GM13977 (cell line): ENCODE measurements at regions not wholly inside any gene's neighbourhood (a gene's known extent, or its start where the extent isn't known, plus 50 kb on each side); places are given as distances from the start of the nearest gene placed in this dataset.

Experiments
- DNase-seq: peaks from one replicate; pipeline ENCODE4 v3.0.0; 2012; ENCODE audit warnings: low spot score
- CTCF ChIP-seq: IDR thresholded peaks from 2 replicates; pipeline ENCODE4 v1.5.1; 2012; ENCODE audit warnings: mild to moderate bottlenecking, control low read depth; ENCODE audit not compliant: insufficient read depth; ENCODE audit errors: extremely low read depth, missing control alignments
- in situ Hi-C: fragments of 300-500 bp; cut with MboI; formaldehyde crosslinking; loops from one replicate; pipeline ENCODE4 v1.12.0; 2022; ENCODE audit warnings: low sequenced_read_pairs, low pct_unique_long_range_greater_than_20kb, mixed read lengths, inconsistent platforms; ENCODE audit not compliant: unreplicated experiment

DNA sequence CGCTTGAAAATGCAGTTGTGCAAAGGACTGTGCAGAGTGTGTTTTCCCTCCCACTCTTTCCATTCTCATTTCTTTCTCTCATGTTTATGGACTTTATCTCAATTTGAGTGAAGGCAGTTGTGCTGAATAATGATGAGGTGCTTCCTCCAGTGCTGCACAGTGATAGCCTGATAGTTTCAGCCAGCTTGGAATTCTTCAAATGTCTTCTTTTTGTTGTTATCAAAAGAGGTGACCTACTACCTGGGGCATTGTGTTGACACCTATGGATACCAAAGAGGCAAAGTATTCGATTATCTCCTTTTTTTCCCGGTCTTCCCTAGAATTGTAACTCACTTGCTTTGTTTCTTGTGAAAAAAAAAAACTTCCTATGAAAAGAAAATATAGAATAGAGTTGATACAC lies 132.6 kb upstream of the ESRRG start:
- no peak for DNase-seq
- TF ChIP-seq CTCF: no peak
- in situ Hi-C loops: no loop called here

DNA sequence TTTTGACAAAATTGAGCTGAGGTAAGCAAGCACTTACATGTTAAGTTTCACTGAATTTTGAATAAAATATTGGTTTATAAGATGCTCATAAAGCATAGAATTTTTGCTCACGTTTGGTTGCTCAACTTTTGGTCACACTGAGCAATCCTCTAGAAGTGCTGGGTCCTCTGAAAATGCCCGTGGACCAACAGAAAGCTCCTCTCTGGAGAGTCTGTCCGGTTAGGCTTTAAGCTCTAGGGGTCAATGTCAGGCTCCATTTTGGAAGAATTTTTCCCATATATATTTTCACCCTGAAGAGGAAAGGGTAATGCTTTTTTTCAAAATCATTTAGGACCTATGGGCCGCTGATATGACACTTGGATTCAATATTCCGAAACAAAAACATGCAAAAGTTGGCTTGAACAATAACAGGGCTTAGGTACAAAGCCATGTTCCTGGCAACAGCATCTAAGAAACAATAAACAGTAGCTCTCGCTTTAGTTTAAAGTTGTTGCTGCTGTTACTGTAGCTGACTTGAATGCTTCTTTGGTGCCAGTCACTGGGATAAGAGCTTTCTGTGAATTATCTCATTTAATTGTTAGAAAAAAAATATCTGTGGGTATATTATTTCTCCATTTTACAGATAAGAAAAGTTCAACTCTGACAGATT lies 131.7 kb upstream of the ESRRG start:
- in situ Hi-C loops: no loop called here
- TF ChIP-seq CTCF: no peak
- DNase-seq: no peak

- no peak for TF ChIP-seq CTCF
- in situ Hi-C loops: no loop called here
- DNase-seq: no peak
Measured at GRCh38 chr1:216851073-216851472, 127.8 kb upstream of the ESRRG start.

DNA sequence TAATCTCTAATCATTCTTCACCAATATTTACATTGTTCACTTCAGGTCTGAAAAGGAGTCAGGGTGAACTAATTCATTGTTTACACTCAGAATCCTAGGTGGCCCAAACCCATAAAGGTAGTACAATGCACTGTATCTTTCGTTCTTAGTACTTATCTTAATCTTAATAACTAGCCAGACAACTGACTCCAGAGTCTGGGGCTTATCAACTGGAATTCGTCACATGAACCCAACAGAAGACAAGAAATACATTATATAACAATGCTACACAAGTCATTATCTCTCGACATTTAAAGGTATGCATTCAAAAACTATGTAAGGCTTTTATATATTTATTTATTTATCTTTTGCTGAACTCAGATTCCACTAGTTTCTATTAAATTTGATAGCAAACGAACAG lies 125.9 kb upstream of the ESRRG start:
- no peak for DNase-seq
- in situ Hi-C loops: no loop called here
- TF ChIP-seq CTCF: no peak

GRCh38 chr1:216847397-216848036 lies 124.3 kb upstream of the ESRRG start:
- TF ChIP-seq CTCF: no peak
- in situ Hi-C loops: no loop called here
- no peak for DNase-seq

- no peak for DNase-seq
Measured at GRCh38 chr1:216846339-216846738, 123.1 kb upstream of the ESRRG start.

More at GRCh38 chr1:216846339-216846738, 123.1 kb upstream of the ESRRG start:
- no peak for TF ChIP-seq CTCF
- in situ Hi-C loops: no loop called here
